GM12872 (cell line): ENCODE measurements at regions not wholly inside any gene's neighbourhood (a gene's known extent, or its start where the extent isn't known, plus 50 kb on each side); places are given as distances from the start of the nearest gene placed in this dataset.

Experiments
- TF ChIP-seq, protein P1 (sequence below): IDR thresholded peaks from 3 replicates; pipeline ENCODE4 v1.5.1; 2011; ENCODE audit warnings: low read depth, mild to moderate bottlenecking, low read length, moderate library complexity; ENCODE audit not compliant: insufficient read depth

DNA sequence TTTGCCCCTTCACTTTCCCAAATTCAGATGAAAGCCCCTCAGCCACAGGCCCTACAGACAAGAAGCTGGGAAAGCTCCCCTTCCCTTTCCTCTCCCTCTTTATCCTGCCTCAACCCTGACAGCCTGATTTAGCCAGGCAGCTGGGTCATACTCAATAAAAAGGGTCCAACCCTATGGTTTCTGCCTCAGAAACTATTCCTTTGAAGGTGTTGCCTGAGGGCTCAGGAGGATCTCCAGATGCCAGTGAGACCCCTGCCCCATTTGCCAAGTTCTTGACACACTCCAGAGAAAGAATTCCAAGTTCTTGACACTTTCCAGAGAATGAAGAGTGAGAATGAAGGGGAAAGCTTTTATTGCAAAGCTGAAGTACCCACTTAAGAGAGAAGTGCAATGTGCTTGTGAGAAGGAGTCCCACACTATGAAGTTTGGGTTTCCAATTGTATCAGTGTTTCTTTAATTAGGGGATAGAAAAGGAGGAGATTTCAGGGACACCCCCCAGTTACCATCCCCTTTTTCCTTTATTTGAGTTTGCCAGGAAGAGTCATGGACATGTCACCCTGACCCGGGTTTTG is 576.2 kb downstream of the METTL4 start:
- TF ChIP-seq, protein P1, sequence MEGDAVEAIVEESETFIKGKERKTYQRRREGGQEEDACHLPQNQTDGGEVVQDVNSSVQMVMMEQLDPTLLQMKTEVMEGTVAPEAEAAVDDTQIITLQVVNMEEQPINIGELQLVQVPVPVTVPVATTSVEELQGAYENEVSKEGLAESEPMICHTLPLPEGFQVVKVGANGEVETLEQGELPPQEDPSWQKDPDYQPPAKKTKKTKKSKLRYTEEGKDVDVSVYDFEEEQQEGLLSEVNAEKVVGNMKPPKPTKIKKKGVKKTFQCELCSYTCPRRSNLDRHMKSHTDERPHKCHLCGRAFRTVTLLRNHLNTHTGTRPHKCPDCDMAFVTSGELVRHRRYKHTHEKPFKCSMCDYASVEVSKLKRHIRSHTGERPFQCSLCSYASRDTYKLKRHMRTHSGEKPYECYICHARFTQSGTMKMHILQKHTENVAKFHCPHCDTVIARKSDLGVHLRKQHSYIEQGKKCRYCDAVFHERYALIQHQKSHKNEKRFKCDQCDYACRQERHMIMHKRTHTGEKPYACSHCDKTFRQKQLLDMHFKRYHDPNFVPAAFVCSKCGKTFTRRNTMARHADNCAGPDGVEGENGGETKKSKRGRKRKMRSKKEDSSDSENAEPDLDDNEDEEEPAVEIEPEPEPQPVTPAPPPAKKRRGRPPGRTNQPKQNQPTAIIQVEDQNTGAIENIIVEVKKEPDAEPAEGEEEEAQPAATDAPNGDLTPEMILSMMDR = no peak

DNA sequence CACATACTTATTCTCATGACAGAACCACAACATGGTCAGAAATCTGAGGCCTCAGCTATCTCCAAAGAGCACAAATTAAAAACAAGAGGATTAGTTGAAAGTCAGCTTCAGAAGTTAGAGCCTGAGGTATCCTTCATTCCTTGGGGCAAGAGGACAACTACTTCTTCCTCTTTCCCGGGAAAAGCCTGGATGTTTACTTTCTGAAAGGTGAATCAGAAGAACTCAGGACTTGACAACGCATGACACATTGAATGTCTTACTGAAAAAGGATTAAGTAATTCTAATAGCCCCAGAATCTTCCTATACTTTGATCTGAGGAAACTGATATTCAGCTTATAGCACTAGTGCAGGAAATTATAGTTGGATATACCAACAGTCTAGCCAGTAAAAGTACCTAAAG is 573.2 kb downstream of the METTL4 start:
- TF ChIP-seq, protein P1 = no peak

DNA sequence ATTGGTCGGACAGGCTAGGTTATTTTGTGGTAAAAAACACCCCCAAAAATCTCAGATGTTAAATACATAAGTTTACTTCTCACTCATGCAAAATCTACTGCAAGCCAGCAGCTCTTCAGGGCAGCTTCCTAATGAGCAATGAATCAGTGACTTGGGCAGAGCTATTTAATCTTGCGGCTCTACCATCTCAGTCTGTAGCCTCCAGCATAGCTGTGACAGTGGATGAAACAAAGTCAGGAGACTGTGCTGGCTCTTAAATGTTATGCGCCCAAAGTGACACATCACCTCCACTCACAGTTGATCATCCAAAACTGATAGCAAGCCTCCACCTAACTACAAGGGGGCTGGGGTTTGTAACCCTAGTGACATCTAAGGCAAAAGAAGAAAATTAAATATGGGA is 571.9 kb downstream of the METTL4 start:
- TF ChIP-seq, protein P1 = no peak

DNA sequence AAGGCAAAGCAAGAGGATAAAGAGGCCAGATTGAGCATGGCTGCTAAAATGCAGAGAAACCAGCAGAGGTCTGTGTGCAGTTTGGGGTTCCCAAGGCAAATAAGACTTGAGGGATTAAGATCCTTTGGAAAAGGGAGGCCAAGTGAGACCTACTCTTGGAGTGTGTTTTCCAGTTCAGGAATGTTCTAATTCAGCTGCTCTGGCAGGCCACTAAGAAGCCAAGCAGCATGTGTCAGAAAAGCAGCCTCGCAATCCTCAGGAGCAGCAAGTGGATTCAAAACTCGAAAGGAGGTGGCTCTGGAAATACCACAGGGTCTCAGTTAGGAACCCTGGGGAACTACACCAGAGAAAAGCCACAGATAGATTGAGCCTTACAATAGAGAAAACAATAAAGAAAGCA is 569.2 kb downstream of the METTL4 start:
- TF ChIP-seq, protein P1 = no peak

DNA sequence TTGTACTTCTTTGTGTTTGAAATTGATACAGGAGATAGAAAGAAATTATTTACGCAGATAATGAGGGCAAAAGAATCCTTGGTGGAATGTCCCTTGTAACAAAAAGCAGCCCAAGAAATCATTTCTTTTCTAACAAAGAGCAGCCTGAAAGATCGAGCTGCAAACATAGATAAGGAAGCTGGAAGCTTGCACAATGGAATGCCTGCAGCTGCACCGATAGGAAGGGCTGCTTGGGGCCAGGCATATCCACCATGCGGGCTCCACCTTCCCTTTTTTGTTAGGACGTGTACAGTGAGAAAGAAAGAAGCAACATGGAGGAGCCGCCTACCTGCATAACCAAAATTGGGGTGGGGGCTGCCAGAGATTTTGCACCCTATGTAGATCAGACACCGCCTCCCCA is 568.7 kb downstream of the METTL4 start:
- TF ChIP-seq, protein P1 = no peak

DNA sequence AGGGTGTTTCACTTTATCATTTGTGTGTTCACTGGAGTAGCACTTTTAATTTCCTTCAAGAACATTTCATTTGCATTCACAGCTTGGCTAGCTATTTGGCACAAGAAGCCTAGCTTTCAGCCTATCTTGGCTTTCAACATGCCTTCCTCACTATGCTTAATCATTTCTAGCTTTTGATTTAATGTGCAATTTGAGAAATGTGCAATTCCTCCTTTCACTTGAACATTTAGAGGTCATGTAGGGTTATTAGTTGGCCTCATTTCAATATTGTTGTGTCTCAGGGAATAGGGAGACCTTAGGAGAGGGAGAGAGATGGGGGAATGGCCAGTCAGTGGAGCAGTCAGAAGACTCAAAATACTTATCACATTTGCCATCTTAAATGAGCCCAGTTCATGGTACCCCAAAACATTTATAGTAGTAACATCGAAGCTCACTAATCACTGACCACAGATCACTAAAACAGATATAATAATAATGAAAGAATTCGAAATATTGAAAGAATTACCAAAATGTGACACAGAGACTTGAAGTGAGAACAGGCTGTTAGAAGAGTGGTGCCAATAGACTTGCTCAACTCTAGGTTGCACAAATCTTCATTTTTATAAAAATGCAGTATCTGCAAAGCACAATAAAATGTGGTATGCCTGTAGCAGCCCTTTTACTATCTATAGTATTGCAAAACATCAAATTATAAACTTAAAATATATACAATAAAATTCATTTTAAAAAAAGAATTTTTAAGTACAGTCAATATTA is 561.2 kb downstream of the METTL4 start:
- TF ChIP-seq, protein P1 = no peak

DNA sequence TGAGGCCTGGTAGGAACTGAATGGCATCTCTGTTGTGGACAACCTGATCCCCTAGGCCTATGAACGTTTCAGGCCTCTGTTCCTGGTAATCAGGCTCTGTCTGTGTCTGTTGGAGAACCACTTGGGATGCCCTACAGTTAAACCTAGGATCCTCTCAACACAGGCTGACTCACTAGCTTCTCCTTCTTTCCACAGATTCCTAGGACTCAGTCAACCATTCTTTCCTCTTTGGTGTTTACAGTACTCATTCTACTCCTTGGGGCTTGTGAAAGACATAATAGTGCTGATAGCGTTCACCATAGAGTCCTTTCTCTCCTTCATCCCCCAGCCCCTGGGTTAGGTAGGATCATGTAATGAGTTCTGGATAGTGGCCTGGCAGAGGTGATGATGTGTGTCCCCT is 544.3 kb downstream of the METTL4 start:
- TF ChIP-seq, protein P1 = no peak
